Smooth muscle cell (in vitro differentiated cells): ENCODE measurements at regions not wholly inside any gene's neighbourhood (a gene's known extent, or its start where the extent isn't known, plus 50 kb on each side); places are given as distances from the start of the nearest gene placed in this dataset.
A peak's percentile ranks its signal among the peaks of the same experiment; 100 is the strongest.
"Not testable (repeated sequence)": the region's sequence is repeated elsewhere in the genome, so short reads cannot be mapped to it uniquely, and the experiment has no call there.

Experiments
- DNase-seq: peaks from one replicate; lab custom pipeline; 2025; ENCODE audit not compliant: unreplicated experiment; lab: John Stamatoyannopoulos, UW
- H2AFZ ChIP-seq: fragments of 200-600 bp; sonication (generic); 2 replicates; pipeline ENCODE4 v1.6.0; 2016; ENCODE audit warnings: antibody characterized with exemption, low read depth, mild to moderate bottlenecking
- H3F3A ChIP-seq: fragments of 200-600 bp; sonication (generic); 2 replicates; pipeline ENCODE4 v1.6.0; 2017; ENCODE audit warnings: antibody characterized with exemption, low read depth
- H3K27ac ChIP-seq: fragments of 200-600 bp; sonication (generic); 2 replicates; pipeline ENCODE4 v1.5.1; 2016; ENCODE audit warnings: low read depth, mild to moderate bottlenecking
- H3K27me3 ChIP-seq: fragments of 200-600 bp; sonication (generic); 2 replicates; pipeline ENCODE4 v1.6.1; 2016; ENCODE audit warnings: low read depth, mild to moderate bottlenecking
- H3K36me3 ChIP-seq: fragments of 200-600 bp; sonication (generic); 2 replicates; pipeline ENCODE4 v1.5.1; 2016; ENCODE audit warnings: low read depth
- H3K4me1 ChIP-seq: fragments of 200-600 bp; sonication (generic); 2 replicates; pipeline ENCODE4 v1.5.1; 2016; ENCODE audit warnings: low read depth
- H3K4me2 ChIP-seq: fragments of 200-600 bp; sonication (generic); 2 replicates; pipeline ENCODE4 v1.6.0; 2016; ENCODE audit warnings: mild to moderate bottlenecking
- H3K4me3 ChIP-seq: fragments of 200-600 bp; sonication (generic); 2 replicates; pipeline ENCODE4 v1.5.1; 2016; ENCODE audit warnings: mild to moderate bottlenecking
- H3K79me2 ChIP-seq: fragments of 200-600 bp; sonication (generic); 2 replicates; pipeline ENCODE4 v1.6.0; 2016; ENCODE audit warnings: low read depth, mild to moderate bottlenecking
- H3K9ac ChIP-seq: fragments of 200-600 bp; sonication (generic); 2 replicates; pipeline ENCODE4 v1.6.0; 2016; ENCODE audit warnings: low read depth
- H3K9me3 ChIP-seq: fragments of 200-600 bp; sonication (generic); replicated peaks from 2 replicates; pipeline ENCODE4 v1.5.1; 2016; ENCODE audit warnings: low read depth
- H4K20me1 ChIP-seq: fragments of 200-600 bp; sonication (generic); 2 replicates; pipeline ENCODE4 v1.6.0; 2016; ENCODE audit warnings: low read depth
- WGBS: methylation state at CpG from one replicate; pipeline ENCODE4 v1.1.7; 2016; ENCODE audit warnings: low lambda C conversion rate; 5-methylcytosine and 5-hydroxymethylcytosine counted together
- TF ChIP-seq, protein P1 (sequence below): fragments of 200-600 bp; sonication (generic); IDR thresholded peaks from 2 replicates; pipeline ENCODE4 v1.5.1; 2017; ENCODE audit warnings: borderline replicate concordance, mild to moderate bottlenecking, antibody characterized with exemption; ENCODE audit not compliant: insufficient read depth, poor library complexity, severe bottlenecking

DNA sequence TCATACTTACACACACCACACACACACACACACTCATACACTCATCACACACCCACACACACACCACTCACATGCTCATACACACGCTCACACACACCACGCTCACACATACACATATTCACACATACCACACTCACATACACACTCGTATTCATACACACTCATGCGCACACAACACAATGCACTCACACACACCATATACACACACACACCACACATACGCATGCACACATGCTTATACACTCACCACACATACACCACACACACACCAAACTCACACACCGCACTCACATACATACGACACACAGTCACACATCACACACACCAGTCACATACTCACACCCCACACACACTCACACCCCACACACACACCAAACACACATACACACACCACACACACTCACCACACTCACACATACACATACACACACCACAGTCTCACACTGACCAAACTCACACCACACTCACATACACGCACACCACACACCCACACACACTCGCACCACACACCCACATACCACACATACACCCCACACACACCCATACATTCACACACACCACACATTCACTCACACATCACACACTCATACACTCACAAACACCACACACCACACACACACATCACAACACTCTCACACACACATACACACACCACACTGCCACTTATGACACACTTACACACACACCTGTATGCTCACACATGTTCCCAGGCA lies 88.9 kb downstream of the IRX5 start:
- TF ChIP-seq, protein P1, sequence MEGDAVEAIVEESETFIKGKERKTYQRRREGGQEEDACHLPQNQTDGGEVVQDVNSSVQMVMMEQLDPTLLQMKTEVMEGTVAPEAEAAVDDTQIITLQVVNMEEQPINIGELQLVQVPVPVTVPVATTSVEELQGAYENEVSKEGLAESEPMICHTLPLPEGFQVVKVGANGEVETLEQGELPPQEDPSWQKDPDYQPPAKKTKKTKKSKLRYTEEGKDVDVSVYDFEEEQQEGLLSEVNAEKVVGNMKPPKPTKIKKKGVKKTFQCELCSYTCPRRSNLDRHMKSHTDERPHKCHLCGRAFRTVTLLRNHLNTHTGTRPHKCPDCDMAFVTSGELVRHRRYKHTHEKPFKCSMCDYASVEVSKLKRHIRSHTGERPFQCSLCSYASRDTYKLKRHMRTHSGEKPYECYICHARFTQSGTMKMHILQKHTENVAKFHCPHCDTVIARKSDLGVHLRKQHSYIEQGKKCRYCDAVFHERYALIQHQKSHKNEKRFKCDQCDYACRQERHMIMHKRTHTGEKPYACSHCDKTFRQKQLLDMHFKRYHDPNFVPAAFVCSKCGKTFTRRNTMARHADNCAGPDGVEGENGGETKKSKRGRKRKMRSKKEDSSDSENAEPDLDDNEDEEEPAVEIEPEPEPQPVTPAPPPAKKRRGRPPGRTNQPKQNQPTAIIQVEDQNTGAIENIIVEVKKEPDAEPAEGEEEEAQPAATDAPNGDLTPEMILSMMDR: no peak
- Histone ChIP-seq H3K27ac (no peak overlapping the region), H3K79me2 (no peaks in the 10 kb centered on the region), H3K27me3 (peaks cover 24% of the 10 kb centered on the region), H2AFZ (no peak overlapping the region), H3F3A (no peaks in the 10 kb centered on the region), H3K4me2 (no peak overlapping the region), H3K4me1 (no peaks in the 10 kb centered on the region), H3K9me3 (no peaks in the 10 kb centered on the region), H3K36me3 (no peaks in the 10 kb centered on the region), H4K20me1 (no peaks in the 10 kb centered on the region), H3K4me3 (no peak overlapping the region), H3K9ac (no peak overlapping the region)
- WGBS: over 99% methylated on average over 9 of the region's 9 CpGs
- DNase-seq: no peak

- Histone ChIP-seq H2AFZ (no peak overlapping the region), H3K9me3 (no peaks in the 10 kb centered on the region), H3K27ac (no peak overlapping the region), H3K4me1 (no peaks in the 10 kb centered on the region), H3K4me3 (no peak overlapping the region), H3K36me3 (no peaks in the 10 kb centered on the region), H3K9ac (no peak overlapping the region), H3F3A (no peaks in the 10 kb centered on the region), H3K27me3 (peaks cover 32% of the 10 kb centered on the region), H3K4me2 (no peak overlapping the region), H3K79me2 (no peaks in the 10 kb centered on the region), H4K20me1 (no peaks in the 10 kb centered on the region)
- 49% methylated on average over 11 of the region's 11 CpGs for WGBS
- no peak for DNase-seq
- TF ChIP-seq, protein P1: peak; percentile 15
Measured at GRCh38 chr16:55021595-55022475, 91.2 kb downstream of the IRX5 start.

GRCh38 chr16:55027260-55027659 lies 96.6 kb downstream of the IRX5 start:
- peaks cover 32% of the 10 kb centered on the region for H3K27me3 ChIP-seq
- H3F3A ChIP-seq, H3K4me1 ChIP-seq, H3K9me3 ChIP-seq, DNase-seq, H3K9ac ChIP-seq, H3K36me3 ChIP-seq, H3K79me2 ChIP-seq, H3K27ac ChIP-seq, H3K4me2 ChIP-seq, H2AFZ ChIP-seq, H3K4me3 ChIP-seq, H4K20me1 ChIP-seq: not testable (repeated sequence)

DNA sequence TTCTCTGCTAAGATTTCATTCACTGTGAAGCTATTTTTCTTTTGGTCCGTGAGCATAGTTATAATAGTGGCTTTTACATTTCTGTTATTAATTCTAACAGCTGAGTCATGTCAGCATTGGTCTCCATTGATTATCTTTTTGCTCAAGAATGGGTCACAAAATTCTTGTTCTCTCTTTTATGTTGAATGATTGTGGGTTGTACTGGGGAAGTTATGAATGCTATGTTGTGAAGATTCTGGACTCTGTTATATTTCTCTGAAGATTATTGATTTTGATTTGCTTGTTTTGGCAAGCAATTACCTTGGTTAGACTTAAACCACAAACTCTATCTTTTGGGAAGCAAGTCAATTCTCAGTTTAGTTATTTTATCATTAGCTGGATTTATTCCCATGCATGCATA lies 98.8 kb downstream of the IRX5 start:
- no peaks in the 10 kb centered on the region for H3K36me3 ChIP-seq
- TF ChIP-seq, protein P1: no peak
- H3K79me2 ChIP-seq: no peaks in the 10 kb centered on the region
- WGBS: 57% methylated on average over 1 of the region's 1 CpG
- H3K9me3 ChIP-seq: no peaks in the 10 kb centered on the region
- peaks cover 14% of the 10 kb centered on the region for H3K27me3 ChIP-seq
- H2AFZ ChIP-seq: no peak overlapping the region
- no peak overlapping the region for H3K9ac ChIP-seq
- no peak overlapping the region for H3K4me2 ChIP-seq
- no peaks in the 10 kb centered on the region for H3F3A ChIP-seq
- H3K27ac ChIP-seq: no peak overlapping the region
- H4K20me1 ChIP-seq: no peaks in the 10 kb centered on the region
- no peak overlapping the region for H3K4me3 ChIP-seq
- DNase-seq: no peak
- no peaks in the 10 kb centered on the region for H3K4me1 ChIP-seq
